MV-4-11 (cell line): ENCODE measurements at regions not wholly inside any gene's neighbourhood (a gene's known extent, or its start where the extent isn't known, plus 50 kb on each side); places are given as distances from the start of the nearest gene placed in this dataset.

ENCODE experiments used
- DNase-seq: peaks from one replicate; lab custom pipeline; 2025; lab: John Stamatoyannopoulos, UW

DNA sequence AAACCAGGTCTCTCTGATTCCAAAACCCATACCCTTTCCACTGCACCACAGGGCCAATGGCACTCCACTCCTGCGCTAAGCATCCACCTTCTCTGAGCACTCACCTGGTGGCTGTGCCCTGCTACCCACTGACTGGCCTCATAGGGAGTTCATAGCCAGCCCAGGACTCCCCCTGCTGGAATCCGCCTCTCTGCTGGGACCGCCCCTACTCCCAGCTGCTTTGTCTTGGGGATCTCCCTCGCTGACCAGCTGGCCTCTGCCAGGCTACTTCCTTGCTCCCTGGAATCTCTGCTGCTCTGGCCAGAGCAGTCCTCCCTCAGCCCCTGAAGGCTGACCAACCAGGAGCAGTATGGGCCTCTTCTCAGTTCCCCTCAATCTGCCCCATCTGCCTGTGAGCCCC lies 129.7 kb downstream of the FAXC start:
- no peak for DNase-seq

DNA sequence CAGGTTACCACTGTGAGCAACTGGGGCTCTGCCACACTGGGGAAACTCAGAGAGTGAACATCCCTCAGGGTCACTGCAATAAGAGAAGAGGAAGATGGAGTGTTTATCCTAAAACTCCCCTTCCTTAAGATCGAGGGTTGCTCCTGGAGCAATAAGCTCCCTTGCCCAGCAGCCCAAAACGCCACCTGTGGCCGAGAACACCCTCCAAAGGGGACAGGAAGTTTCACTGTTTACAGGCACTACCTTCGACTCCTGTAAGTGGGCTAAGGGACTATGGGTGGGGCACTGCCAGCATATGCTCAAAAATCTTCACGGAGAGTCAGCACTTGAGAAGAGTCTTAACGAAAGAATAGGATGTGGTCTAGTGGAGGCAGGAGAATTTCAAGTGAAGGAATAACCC lies 132.5 kb downstream of the FAXC start:
- DNase-seq, result no peak

GRCh38 chr6:99195986-99196655 lies 153.4 kb downstream of the FAXC start:
- no peak for DNase-seq

- DNase-seq, result no peak
Measured at GRCh38 chr6:99192561-99192960, 156.9 kb downstream of the FAXC start.

DNA sequence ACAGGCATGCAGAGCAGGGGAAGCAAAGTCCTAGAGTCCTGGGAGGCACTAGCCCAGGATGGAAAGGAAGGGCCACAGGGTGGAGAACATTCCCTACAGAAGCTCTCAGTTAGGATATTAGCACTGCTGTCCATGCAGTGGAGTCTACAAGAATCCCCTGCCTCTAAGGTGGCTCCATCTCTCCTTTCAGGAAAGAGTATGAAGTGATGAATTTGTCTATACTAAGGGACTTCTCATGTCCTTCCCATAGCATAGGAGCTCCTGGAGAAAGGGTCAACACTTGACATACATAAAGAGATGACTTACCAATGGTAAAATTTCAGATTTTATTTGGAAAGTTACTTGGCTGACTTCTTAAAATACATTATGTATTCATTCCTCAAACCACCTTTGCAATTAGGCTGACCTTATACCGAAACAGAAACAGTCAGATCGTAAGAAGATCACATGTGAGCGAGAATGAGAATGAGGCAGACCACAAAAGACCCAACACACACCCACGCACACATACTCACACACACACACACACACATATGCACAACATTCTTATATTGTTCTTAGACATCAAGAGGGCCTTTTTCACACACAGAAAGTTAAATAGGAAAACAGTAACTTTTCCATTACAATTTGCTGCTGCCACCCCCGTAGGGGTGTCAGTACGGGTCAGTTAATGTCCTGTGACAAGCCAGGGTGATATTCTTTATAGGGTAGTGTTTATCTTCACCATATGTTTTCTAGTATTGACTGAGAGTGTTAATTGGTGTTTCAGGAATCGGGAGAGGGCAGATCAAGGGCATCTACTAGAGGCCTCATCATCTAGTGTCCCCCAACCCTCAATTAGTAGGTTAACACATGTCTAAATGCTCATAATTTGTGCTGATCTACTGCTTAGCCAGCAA lies 159.4 kb downstream of the FAXC start:
- DNase-seq, result no peak

- no peak for DNase-seq
Measured at GRCh38 chr6:99187429-99187828, 162.0 kb downstream of the FAXC start.

DNA sequence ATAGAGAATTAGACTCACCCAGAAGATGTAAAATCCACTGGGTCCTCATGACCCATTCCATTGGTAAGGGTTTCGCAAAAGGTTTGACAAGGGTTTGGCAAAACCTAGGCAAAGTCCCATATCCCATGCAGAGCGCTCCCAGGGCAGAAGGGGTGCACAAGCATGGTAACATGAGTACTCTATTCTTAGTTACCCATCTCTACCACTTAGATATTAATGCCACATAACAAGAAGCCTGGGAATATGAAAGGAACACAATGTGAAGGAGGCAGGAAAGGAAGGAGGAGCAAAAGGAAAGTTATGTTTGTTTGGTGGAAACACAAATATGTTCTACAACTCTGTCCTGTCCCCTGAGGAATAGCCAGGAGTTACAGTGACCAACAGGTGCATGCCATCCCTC lies 163.1 kb downstream of the FAXC start:
- no peak for DNase-seq

DNA sequence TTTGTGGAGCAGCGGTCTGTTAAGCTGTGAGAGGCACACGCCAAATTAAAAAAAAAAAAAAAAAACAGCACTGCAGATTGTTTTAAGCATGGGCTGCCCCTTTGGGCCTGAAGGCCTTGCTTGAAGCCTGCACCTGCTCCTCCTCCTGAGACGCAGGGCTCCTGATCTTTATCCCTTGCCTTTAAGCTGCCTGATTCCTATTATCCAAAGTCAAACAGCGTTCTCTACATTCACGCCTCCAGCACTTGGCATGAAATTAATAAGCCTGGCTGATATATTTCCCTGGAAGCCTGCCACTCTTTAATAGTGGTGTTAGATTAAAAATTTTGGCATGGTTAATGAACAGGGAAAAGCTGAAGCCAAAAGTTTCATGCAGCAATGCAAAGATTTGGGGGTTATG lies 163.9 kb downstream of the FAXC start:
- no peak for DNase-seq

- no peak for DNase-seq
Measured at GRCh38 chr6:99184696-99185095, 164.8 kb downstream of the FAXC start.

- DNase-seq, result no peak
Measured at GRCh38 chr6:99183066-99183465, 166.4 kb downstream of the FAXC start.

DNA sequence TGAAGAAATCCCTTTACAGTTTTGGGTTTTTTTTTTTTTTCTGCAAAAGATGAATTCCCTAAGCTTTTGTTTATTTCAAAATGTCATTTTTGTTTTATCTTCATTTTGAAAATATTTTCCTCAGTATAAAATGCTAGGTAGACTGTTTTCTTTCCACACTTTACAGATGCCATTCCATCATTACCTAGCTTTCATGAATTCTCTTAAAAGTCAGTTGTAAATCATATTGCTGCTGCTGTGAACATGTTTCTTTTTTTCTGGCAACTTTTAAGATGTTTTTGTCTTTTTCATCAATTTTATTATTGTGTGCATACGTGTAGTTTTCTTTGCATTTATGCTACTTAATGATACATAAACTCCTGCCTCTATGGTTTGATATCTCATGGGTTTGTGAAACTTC lies 168.3 kb downstream of the FAXC start:
- DNase-seq, result no peak

- DNase-seq, result no peak
Measured at GRCh38 chr6:99178168-99178567, 171.3 kb downstream of the FAXC start.

GRCh38 chr6:99177736-99178135 lies 171.7 kb downstream of the FAXC start:
- DNase-seq, result no peak

- DNase-seq, result no peak
Measured at GRCh38 chr6:99165838-99166237, 183.6 kb downstream of the FAXC start.

GRCh38 chr6:99152347-99152643 lies 197.2 kb downstream of the FAXC start:
- no peak for DNase-seq

DNA sequence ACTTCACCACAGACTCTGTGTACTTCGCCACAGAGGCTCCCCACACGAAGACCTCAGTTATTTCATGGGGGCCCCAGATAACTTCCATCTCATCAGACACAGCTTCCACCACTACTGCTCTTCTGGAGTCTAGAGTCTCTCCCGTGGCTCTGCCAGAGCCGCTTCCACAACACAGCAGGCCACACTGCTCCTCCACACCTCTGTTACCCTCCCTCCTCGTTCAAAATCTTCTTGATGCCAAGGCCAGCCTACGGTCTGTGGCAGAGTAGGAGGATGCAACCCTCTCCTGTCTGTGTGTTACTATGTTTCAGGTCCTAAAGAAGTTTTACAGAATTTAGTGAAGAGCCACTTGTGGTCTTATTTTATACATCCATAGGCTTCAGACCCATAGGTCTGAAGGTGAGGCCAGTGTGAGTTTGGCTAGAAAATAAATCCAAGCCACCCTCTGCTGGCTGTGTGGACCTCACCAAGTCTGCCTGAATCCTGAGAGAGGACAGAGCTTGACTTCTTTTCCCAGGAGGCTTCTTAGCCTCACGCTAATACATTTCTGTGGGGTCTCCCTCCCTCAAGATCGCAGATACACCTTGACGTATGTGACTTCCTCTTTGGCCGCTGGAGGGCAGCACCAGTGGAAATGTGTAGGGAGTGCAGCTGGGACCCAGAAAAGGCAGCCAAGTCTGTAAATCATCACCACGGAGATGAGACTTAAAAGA lies 197.7 kb downstream of the FAXC start:
- no peak for DNase-seq

- no peak for DNase-seq
Measured at GRCh38 chr6:99148761-99149160, 200.7 kb downstream of the FAXC start.

DNA sequence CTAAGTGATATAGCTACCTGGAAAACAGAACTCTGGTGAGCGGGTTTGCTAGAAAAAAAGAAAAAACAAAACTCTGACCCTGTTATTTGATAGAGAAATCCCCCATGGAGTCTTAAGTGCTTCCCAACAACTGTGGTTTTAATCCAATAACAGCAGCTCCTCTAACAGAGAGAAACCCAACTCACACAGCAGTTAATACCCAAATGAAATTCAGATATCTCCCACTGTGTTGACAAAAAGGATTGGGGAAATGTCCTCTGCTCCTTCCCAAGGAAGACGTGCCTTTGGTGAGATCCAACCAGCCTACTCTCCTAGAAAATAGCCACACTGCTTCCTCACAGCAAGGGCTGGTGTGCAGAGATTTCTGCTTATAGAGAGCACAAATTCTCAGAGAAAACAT lies 200.4 kb upstream of the FBXL4 start:
- DNase-seq, result no peak

GRCh38 chr6:99147206-99147605 lies 199.5 kb upstream of the FBXL4 start:
- no peak for DNase-seq

GRCh38 chr6:99146711-99147110 lies 199.0 kb upstream of the FBXL4 start:
- no peak for DNase-seq

DNA sequence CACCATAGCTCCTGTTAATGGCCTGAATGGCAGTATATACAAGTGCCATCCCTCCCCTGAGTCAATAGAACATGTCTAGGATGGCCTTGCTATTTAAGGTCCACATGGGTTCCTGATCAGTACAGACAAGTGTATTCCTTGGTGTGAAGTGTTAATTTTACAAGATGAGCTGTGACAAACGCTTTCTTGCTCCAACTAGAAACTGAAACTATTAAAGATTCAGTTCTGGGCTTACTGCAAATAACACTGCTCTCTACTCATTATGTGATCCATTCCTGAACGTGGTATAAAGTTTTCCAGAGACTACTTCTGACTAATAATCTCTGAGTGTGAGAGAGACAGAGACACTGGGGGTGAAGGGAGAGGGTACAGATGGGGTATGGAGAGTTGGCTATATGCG lies 198.0 kb upstream of the FBXL4 start:
- no peak for DNase-seq

DNA sequence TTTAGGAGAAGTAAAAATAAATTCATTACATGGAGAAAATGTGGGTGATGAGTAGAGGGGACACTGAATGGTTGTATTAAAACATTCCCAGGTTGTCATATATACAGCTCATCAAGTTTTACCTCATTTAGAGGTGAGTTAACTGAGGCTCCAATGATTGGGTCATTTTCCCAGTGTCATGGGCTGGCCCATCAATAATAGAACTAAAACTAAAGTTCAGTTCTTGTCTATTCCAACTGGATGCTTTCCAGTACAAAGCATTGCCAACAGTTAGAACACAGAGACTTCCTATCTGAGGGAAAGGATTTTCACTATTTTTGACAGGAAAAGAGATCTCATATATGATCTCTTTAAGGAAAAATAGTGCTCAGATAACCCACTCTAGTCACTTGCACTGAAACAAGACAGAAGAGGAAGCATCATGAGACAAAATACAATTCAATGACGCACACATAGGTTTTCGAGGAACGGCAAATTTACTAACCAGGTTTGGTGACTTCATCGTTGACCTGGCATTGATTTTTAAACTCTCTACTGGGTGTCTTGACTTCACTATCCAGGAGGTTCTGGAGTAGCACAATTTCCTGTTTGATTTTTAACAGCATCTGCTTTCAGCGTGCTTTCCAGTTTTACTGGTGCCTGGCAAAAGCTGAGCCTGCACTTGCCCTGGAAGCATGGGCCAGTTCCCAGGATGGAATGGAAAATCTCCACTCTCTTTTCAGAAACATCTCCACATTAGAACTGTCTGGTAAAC lies 195.5 kb upstream of the FBXL4 start:
- no peak for DNase-seq
